ENCODE measurements at regions not wholly inside any gene's neighbourhood (a gene's known extent, or its start where the extent isn't known, plus 50 kb on each side); places are given as distances from the start of the nearest gene placed in this dataset.

GRCh38 chr1:81613803-81614202 is 186.9 kb upstream of the ADGRL2 start:
- ATAC-seq, result no peak

DNA sequence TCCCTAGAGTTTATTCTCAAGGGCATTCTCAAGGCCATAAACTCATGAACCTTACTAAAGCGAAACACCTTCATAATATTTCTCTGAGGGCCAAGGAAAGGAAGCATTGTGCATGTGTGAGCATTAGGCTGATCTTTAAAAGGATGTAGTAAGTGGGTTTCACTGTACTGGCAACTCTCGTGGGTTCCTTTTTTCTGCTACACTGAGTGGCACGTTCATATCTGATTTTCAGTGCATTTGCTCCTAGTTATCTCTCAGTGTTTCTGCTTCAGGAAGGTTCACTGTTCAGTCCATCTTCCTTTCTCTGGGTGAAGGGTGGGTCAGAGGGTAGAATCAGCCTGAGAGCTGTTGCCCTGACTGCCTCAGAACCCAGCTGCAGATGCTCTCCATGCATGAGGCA is 192.8 kb upstream of the ADGRL2 start:
- ATAC-seq, result no peak

DNA sequence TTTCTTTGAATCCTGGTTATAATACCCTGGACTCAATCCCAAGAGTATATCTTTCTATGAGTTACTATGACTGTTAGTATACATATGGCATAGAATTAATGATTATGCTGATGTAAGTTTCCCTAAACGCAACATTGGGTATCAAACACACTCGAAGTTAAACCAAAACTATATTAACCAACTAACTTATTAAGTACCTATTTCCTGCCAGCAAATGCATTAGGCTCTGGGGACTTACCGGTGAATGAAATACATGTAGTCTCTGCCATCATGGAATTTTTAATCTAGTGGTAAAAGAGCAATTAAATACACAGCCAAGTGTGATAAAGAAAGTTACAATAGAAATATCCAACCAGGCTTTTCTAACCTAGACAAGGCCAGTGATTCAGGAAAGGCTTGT is 193.6 kb upstream of the ADGRL2 start:
- ATAC-seq, result no peak

- no peak for ATAC-seq
Measured at GRCh38 chr1:81606656-81607055, 194.1 kb upstream of the ADGRL2 start.

GRCh38 chr1:81605023-81605422 is 195.7 kb upstream of the ADGRL2 start:
- ATAC-seq, result no peak

- no peak for ATAC-seq
Measured at GRCh38 chr1:81600878-81601622, 199.7 kb upstream of the ADGRL2 start.

DNA sequence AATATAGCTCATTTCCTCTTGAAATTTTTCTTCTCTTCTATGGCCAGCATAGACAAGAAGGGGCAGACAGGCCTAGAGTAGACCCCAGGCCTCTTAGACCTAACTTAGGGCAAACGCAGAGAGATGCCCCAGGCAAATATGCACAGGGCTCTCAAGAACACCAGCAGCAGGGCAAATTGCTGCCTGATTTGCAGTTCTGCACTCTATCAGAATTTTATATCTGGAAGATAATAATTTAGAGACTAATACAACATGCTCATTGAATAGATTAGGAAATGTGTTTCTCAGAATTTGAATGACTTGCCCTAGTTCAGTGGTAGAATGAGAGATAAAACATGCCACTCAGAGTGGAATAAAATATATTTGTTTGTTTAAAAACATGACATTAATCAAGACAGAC is 200.4 kb upstream of the ADGRL2 start:
- ATAC-seq, result no peak

- no peak for ATAC-seq
Measured at GRCh38 chr1:81598623-81599022, 202.1 kb upstream of the ADGRL2 start.

DNA sequence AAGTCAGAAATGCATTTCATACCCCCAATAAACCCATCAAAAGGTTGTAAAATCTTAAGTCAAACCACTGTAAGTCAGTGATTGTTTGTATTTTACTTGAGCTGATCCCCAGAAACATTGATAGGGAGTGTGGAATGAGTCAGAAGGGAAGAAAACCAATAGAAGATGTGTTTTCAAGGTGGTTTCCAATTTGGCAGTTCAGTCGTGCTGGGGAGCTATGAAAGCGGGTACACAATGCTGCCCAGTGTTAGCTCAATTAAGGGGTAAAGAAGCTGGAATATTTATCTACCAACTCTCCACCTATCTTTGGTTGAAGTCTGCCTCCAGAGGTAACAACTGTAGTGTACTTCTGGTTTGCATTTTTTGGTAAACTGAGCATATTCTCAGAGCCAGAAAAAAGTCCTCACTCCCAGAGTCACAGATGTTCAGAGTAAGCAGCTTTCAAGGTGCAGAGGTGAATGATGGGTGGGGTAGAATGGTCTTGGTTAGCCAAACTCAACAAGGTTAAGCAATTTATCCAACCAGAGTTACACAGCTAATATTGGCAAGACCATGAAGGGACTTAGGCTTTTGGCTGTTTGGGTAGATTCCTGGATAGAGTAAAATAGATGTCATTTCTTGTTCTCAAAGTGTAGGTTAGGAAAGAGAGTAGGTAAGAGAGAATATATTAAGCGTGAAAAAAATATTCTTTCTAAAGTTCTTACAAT is 202.9 kb upstream of the ADGRL2 start:
- ATAC-seq, result no peak

- ATAC-seq, result no peak
Measured at GRCh38 chr1:81596341-81596740, 204.4 kb upstream of the ADGRL2 start.

DNA sequence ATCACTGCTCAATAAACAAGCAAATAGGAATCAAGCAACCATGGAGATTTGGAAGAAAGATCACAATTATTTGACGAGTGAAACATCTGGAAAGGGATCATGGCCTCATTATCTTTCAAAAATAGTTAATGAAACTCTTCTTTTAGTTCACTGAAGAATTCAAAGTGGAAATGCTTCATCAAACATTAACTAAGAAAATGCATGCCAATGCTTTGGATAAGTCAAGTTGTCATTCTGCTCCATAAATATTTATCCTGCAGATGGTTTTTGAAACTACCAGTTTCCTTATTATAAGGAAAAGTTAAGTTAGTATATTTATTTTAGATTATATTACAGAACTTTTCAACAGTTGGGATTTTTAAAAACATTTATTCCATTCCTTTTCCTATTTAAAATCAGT is 206.5 kb upstream of the ADGRL2 start:
- ATAC-seq, result no peak

- no peak for ATAC-seq
Measured at GRCh38 chr1:81592233-81592632, 208.5 kb upstream of the ADGRL2 start.

GRCh38 chr1:81590171-81590570 is 210.6 kb upstream of the ADGRL2 start:
- no peak for ATAC-seq

DNA sequence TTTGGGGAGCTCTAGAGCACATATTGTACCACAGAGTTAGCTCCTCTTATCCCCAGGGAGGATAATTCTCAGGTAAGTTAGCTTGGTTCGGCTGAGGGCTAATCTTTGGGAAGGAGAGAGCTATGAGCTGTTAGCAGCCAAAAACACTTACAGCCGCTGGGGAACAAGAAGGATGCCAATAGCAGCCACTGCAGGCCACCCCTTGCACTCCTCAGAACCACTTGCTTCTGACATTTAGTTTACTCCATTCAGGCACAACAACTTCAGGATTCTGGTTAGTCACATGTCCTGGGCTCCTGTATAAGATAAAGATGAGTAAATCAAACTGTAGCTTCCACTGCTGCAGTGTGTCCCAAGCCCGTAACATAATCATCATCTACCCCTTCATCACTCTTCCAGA is 212.6 kb upstream of the ADGRL2 start:
- ATAC-seq, result no peak

DNA sequence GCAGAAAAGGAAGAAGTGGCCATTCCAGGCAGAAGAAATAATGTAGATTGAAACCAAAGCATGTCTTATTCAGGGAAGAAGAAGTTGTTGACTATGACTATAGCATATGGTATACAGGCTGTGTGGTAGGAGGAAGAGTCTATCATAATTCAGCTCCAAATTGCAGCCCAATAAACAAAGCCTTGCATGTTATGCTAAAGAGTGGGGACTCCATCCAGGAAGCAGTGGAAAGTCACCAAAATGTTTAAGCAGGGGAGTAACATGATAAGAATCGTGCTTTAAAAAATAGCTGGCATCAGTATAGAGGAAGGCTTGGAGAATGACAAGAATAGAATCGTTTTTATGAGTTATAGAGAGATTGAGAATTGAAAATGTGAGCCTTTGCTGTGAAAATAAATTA is 213.3 kb upstream of the ADGRL2 start:
- no peak for ATAC-seq

DNA sequence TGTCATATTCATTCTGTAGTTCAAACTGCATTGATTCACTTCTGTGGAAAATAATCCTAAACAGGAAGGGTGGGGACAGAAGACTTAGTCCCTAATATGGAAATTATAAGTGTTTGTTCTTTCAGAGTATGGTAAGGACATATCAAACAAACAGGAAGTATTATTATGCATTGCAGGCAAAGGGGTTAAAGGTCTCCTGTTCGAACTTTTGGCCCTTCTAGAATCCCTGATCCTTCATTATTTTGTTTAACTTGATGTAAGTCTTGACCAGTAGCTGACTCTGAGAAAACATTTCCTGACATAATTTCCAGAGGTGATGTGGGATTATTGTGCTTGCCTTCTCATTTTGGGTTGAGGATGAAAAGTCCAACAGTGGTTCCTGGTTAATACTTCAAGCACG is 215.4 kb upstream of the ADGRL2 start:
- no peak for ATAC-seq

GRCh38 chr1:81584398-81584797 is 216.3 kb upstream of the ADGRL2 start:
- ATAC-seq, result no peak

- no peak for ATAC-seq
Measured at GRCh38 chr1:81583878-81584277, 216.9 kb upstream of the ADGRL2 start.

DNA sequence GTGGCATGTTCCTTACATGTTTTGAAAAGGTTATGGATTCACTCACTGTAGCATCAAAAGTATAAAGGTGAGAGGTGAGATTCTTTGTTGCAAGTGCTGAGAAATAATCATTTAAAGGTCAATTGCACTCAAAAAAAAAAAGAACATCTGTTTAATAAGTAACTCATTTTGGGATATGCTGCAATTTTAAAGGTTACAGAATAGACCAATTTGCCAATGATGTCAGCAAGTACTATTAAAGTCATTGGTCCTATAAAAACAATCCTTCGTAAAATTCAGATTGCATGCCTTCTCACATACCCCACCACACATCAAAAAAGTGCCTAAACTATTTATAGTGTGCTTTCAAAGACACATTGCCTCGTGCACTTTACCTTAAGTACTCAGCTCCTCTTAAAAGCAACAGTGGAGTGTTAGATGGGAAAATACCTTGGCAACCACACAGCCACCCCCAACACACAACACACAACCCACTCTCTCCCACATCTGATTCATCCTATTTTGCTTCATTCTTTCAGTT is 218.2 kb upstream of the ADGRL2 start:
- ATAC-seq, result no peak

- no peak for ATAC-seq
Measured at GRCh38 chr1:81578867-81579266, 221.9 kb upstream of the ADGRL2 start.

DNA sequence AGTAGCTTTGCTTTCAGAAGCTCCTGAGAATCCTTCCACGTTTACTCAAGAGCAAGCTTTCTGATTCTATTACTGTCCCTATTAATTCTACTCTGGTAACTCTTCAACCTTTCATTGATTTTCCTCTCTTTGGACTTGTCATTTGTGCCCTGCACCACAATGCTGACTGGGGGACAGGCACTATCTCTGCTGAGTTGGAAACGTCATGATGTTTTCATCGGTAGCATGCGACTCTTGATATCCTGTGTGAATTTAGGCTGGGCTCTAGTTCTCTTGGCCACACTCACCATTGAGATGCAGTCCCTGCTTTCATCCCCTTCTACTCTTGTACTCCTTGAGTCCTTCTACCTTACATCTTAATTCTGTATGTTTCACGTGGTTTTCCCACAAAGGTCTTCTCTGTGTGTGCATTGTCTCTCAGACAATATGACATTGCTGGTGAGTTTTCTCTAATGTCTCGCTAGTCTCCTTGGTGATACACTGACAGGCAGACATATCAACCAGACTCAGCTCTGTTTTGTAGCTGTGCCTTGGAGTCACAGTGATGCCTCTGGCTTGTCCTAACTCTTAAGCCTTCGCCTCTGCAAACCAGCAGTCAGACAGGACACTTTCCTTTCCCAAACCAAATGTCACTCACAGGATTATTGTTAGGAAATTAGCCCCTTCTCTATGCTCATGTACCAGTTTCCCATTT is 223.6 kb upstream of the ADGRL2 start:
- no peak for ATAC-seq

DNA sequence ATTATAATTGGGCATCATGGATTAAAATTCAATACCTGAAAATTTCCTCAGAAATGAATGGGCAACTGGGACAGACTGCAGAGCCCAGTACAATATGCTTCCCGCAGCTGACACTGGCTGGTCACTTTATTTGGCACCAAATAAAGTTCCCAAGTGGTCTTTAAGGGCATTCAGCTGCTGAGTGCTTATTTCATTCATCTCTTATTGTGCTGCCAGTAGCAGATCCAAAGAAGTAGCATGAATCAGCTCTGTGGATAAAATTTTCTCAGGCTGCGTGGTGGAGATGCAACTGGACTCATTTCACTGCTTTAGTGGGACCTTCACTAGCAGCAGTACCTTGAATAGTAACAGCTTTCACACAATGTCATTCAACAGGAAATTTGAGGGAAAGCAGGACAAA is 226.3 kb upstream of the ADGRL2 start:
- no peak for ATAC-seq

DNA sequence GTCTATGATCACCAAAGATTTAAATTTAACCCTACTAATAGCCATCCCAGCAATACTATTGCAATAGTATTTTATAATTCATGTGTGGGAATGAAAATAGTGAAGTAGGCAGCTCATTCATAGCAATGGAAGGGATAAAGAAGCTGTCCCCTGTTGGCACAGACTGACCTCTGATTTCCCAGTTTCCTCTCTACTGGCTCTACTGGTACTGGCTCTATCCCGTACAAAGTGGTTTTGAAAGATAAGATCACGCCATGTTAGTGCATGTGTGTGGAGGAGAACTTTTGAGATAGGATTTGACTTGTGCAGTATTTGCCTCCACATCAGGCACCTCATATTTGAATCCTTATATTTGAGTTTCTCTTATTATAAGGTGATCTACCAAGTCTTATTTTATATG is 227.3 kb upstream of the ADGRL2 start:
- ATAC-seq, result no peak

- ATAC-seq, result no peak
Measured at GRCh38 chr1:81571946-81572345, 228.8 kb upstream of the ADGRL2 start.
